DND-41 (cell line): ENCODE measurements at regions not wholly inside any gene's neighbourhood (a gene's known extent, or its start where the extent isn't known, plus 50 kb on each side); places are given as distances from the start of the nearest gene placed in this dataset.

ENCODE experiments used
- ATAC-seq: fragments of 200-7000 bp; cut with Tn5 transposase; 3 replicates; pipeline ENCODE4 v1.9.1; 2021; ENCODE audit warnings: low read depth; ENCODE audit not compliant: insufficient read depth
- DNase-seq: peaks from one replicate; pipeline ENCODE4 v3.0.0-alpha.2; 2020
- H2AFZ ChIP-seq: 2 replicates; pipeline ENCODE4 v1.6.0; 2012; ENCODE audit warnings: low read depth, low read length
- H3K27ac ChIP-seq: 2 replicates; pipeline ENCODE4 v1.5.1; 2012; ENCODE audit warnings: low read length, inconsistent platforms
- H3K27me3 ChIP-seq: fragments of 200-600 bp; sonication (generic); 2 replicates; pipeline ENCODE4 v1.6.0; 2012; ENCODE audit warnings: low read length, mild to moderate bottlenecking, inconsistent platforms; ENCODE audit not compliant: insufficient read depth, poor library complexity
- H3K36me3 ChIP-seq: 2 replicates; pipeline ENCODE4 v1.5.1; 2012; ENCODE audit warnings: low read length, inconsistent platforms; ENCODE audit not compliant: insufficient read depth
- H3K4me1 ChIP-seq: 2 replicates; pipeline ENCODE4 v1.5.1; 2012; ENCODE audit warnings: mild to moderate bottlenecking, low read length; ENCODE audit not compliant: insufficient read depth
- H3K4me2 ChIP-seq: 2 replicates; pipeline ENCODE4 v1.6.0; 2012; ENCODE audit warnings: mild to moderate bottlenecking, moderate library complexity, low read length, inconsistent platforms; ENCODE audit not compliant: insufficient read depth
- H3K4me3 ChIP-seq, 2 experiments: fragments of 200-600 bp in 1 of 2; shearing (Covaris generic) in 1 of 2; 2 replicates each; pipeline ENCODE4 v1.5.1; 2012 to 2016; ENCODE audit warnings: inconsistent platforms in 2 of 2, low read length in 2 of 2, mild to moderate bottlenecking in 2 of 2, low read depth in 1 of 2, moderate library complexity in 1 of 2
- H3K79me2 ChIP-seq: 2 replicates; pipeline ENCODE4 v1.6.0; 2012; ENCODE audit warnings: low read length, inconsistent platforms; ENCODE audit not compliant: insufficient read depth
- H3K9ac ChIP-seq: 2 replicates; pipeline ENCODE4 v1.6.0; 2012; ENCODE audit warnings: low read depth, mild to moderate bottlenecking, inconsistent platforms, low read length, moderate library complexity
- H3K9me3 ChIP-seq: 2 replicates; pipeline ENCODE4 v1.5.1; 2012; ENCODE audit warnings: low read length, moderate library complexity, mild to moderate bottlenecking, inconsistent platforms; ENCODE audit not compliant: insufficient read depth, severe bottlenecking
- H4K20me1 ChIP-seq: 2 replicates; pipeline ENCODE4 v1.6.0; 2012; ENCODE audit warnings: low read length; ENCODE audit not compliant: insufficient read depth
- EZH2 ChIP-seq: IDR thresholded peaks from 3 replicates; pipeline ENCODE4 v1.6.1; 2012; ENCODE audit warnings: borderline replicate concordance, low read depth, mild to moderate bottlenecking, moderate library complexity, low read length, inconsistent platforms; ENCODE audit not compliant: severe bottlenecking
- TF ChIP-seq, protein P1 (sequence below): IDR thresholded peaks from 2 replicates; pipeline ENCODE4 v1.5.1; 2012; ENCODE audit warnings: borderline replicate concordance, low read length, moderate library complexity, mild to moderate bottlenecking; ENCODE audit not compliant: poor library complexity, severe bottlenecking; ENCODE audit errors: extremely low read depth

DNA sequence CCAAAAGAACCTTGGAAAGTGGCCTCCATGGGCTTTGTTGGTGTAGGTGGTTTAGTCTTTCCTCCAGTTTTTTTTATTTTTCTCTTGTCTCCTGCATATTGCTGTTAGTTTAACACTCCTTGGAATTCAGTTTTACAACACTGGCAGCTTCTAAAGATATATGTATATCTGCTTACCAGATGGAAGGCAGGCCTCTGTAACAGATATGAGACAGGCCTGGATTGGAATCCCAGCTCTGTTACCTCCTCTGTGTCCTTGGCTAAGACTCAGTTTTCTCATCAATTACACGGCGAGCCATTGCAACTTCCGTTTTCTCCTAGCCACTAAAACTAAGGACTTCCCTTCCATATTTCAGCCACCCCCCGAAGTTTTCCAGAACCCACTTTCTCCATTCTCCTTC is 133.4 kb upstream of the SMAD1 start:
- no peak overlapping the region for H2AFZ ChIP-seq

DNA sequence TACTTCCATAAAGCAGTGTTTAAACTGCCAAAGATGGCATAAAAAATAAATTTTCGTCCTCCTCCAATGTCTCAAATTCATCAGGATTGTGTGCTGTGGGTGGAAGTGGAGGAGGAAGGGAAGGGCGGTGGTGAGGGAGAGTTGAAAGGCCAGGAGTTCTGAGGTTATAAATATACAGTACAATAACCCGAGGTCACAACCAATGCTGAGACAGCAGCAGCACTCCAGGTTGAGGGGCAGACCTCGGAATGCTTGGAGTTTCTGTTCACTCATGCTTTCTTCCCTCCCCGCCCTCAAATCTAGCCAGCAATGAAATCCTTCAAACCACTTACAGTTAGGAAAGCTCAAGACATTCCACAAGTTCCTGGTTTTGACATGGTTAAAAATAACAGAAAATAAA is 134.0 kb upstream of the SMAD1 start:
- no peak overlapping the region for H3K9ac ChIP-seq
- H3K4me3 ChIP-seq = no peak overlapping the region
- no peaks in the 10 kb centered on the region for H3K9me3 ChIP-seq
- ATAC-seq (no peak), DNase-seq (no peak)
- no peaks in the 10 kb centered on the region for H4K20me1 ChIP-seq
- TF ChIP-seq, protein P1, sequence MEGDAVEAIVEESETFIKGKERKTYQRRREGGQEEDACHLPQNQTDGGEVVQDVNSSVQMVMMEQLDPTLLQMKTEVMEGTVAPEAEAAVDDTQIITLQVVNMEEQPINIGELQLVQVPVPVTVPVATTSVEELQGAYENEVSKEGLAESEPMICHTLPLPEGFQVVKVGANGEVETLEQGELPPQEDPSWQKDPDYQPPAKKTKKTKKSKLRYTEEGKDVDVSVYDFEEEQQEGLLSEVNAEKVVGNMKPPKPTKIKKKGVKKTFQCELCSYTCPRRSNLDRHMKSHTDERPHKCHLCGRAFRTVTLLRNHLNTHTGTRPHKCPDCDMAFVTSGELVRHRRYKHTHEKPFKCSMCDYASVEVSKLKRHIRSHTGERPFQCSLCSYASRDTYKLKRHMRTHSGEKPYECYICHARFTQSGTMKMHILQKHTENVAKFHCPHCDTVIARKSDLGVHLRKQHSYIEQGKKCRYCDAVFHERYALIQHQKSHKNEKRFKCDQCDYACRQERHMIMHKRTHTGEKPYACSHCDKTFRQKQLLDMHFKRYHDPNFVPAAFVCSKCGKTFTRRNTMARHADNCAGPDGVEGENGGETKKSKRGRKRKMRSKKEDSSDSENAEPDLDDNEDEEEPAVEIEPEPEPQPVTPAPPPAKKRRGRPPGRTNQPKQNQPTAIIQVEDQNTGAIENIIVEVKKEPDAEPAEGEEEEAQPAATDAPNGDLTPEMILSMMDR = no peak
- TF ChIP-seq EZH2 = no peak
- H2AFZ ChIP-seq = no peak overlapping the region
- H3K36me3 ChIP-seq = no peaks in the 10 kb centered on the region
- H3K27ac ChIP-seq = no peak overlapping the region
- H3K4me2 ChIP-seq = no peak overlapping the region
- no peaks in the 10 kb centered on the region for H3K4me1 ChIP-seq
- H3K27me3 ChIP-seq = no peaks in the 10 kb centered on the region
- H3K79me2 ChIP-seq = no peaks in the 10 kb centered on the region

More for the DNA sequence above, 133.4 kb upstream of the SMAD1 start:
- Histone ChIP-seq H3K9me3 (no peaks in the 10 kb centered on the region), H3K79me2 (no peaks in the 10 kb centered on the region), H3K9ac (no peak overlapping the region), H3K4me3 (no peak overlapping the region), H3K27me3 (no peaks in the 10 kb centered on the region), H3K4me2 (no peak overlapping the region), H3K4me1 (no peaks in the 10 kb centered on the region), H3K36me3 (no peaks in the 10 kb centered on the region), H3K27ac (no peak overlapping the region), H4K20me1 (no peaks in the 10 kb centered on the region)
- TF ChIP-seq, protein P1 = no peak
- TF ChIP-seq EZH2 = no peak
- ATAC-seq (no peak), DNase-seq (no peak)

DNA sequence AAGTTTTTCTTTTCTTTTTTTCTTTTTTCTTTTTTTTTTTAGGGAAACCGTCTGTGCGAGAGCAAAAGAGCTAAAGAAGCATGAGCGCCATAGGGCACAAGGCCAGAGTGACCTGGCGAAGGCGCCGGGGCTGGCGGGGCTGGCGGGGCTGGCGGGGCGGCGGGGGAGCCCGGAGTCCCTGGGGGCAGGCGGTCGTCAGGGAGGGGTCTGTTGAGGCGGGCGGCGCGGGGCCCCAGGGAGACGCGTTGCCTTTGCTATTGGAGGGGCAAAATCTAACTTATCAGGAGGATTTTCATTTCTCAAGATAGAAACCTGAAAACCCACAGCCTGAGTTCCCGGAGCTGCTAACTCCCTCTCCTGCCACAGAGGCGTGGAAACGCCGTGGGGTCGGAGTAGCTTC is 135.6 kb upstream of the SMAD1 start:
- Histone ChIP-seq H3K9ac (no peak overlapping the region), H3K4me3 (no peak overlapping the region), H3K79me2 (no peaks in the 10 kb centered on the region), H3K9me3 (no peaks in the 10 kb centered on the region), H2AFZ (no peak overlapping the region), H3K27ac (no peak overlapping the region), H3K36me3 (no peaks in the 10 kb centered on the region), H3K4me1 (no peaks in the 10 kb centered on the region), H4K20me1 (no peaks in the 10 kb centered on the region), H3K4me2 (no peak overlapping the region), H3K27me3 (no peaks in the 10 kb centered on the region)
- no peak for DNase-seq
- TF ChIP-seq, protein P1 = no peak
- no peak for TF ChIP-seq EZH2
- no peak for ATAC-seq

DNA sequence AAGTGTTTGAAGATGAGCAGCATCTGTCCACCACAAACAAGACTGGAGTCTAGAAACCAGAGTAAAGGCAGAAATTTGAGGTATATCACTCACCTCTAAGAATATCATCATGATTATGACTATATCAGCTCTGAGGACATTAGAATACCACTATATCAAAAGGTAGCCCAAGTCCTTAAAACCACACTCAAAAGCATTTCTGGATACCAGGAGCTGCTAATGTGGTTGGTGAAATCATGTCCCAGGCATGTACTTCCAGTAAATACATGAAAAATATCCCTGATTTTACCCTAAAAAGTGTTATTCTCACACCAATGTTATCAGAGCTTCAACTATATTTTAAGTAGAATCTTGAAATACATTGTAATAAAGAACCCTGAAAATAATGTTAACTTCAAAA is 136.3 kb upstream of the SMAD1 start:
- no peak overlapping the region for H2AFZ ChIP-seq
- ATAC-seq = no peak
- H3K27ac ChIP-seq = no peak overlapping the region
- no peak overlapping the region for H3K9ac ChIP-seq
- H3K36me3 ChIP-seq = no peaks in the 10 kb centered on the region
- TF ChIP-seq, protein P1 = no peak
- TF ChIP-seq EZH2 = no peak
- no peak overlapping the region for H3K4me3 ChIP-seq
- H3K79me2 ChIP-seq = no peaks in the 10 kb centered on the region
- DNase-seq = no peak
- no peaks in the 10 kb centered on the region for H3K9me3 ChIP-seq
- H3K4me1 ChIP-seq = no peaks in the 10 kb centered on the region
- no peak overlapping the region for H3K4me2 ChIP-seq
- no peaks in the 10 kb centered on the region for H3K27me3 ChIP-seq
- no peaks in the 10 kb centered on the region for H4K20me1 ChIP-seq
